ENCODE measurements at regions not wholly inside any gene's neighbourhood (a gene's known extent, or its start where the extent isn't known, plus 50 kb on each side); places are given as distances from the start of the nearest gene placed in this dataset.
"Not testable (repeated sequence)": the region's sequence is repeated elsewhere in the genome, so short reads cannot be mapped to it uniquely, and the experiment has no call there.

DNA sequence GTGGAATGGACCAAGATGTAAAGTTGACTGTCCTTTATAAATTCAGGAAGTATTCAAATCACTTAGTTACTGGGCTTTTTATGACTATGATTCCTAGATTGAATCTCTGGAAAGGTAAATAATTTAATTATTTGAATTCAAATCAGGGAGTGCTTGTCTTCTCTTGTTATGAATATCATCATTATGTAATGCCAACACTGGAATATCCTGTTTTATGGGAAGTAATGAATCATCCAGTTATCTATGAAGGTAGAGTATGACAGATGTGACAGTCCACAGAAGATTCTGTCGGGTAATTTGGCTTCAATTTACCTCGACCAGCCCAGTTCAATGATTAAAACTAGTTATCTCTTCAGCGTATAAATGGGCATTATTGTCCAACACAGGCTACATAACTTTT lies 141.0 kb upstream of the NUDT12 start:
- no peak for DNase-seq

DNA sequence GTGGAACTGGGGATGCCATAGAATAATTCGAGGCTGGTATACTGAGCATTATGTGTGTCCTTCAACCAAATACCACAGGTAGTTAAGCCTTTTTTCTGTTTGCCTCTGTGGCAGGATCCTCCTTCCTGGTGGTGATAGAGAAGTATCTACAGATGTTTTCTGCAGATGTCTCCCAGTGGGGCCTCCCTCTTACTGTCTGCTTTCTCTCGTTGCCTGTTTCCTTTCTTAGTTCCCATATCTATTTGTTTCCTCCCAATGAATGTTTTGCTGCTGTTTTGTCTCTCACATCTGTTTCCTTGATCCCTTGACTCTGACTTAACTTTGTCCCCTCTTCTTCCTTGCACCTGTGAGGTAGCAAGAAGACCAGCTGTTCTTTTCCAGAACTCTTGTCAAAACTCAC lies 130.9 kb upstream of the NUDT12 start:
- no peak for DNase-seq

DNA sequence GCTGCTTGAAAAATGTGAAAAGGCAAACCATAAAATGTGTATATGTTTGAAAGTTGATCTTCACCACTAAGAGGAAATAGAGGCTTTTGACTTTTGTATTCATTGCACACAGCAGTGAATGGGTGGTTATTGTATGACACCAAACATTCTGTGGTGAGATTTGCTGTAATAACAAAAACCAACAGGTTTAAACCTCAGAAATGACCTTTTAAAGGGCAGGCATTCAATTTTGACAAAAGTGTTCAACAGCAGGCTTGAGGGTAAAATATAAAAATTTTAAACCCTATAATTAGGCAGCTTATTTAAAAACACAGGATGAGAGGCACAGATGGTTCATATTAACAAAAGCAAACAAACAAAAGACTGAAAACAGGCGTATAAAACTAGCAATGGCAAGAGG lies 128.1 kb upstream of the NUDT12 start:
- no peak for DNase-seq

DNA sequence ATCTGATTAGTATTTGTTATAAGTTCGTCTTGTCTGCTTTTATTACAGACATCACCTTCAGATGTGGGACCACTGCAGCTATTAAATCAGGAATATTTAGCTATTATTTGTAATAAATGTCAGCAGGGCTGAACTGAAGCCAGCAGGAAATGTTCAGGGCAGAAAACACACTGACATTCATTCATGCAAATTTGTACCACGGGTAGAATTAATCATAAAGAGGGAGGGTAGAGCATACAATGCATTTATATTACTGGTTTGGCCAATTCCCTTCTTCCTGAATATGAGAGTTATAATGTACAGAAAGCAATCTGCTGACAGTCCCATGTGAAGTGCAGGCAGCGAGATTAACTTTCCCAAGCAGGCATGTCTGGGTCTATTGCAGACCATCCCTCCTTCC lies 117.3 kb upstream of the NUDT12 start:
- no peak for DNase-seq

DNA sequence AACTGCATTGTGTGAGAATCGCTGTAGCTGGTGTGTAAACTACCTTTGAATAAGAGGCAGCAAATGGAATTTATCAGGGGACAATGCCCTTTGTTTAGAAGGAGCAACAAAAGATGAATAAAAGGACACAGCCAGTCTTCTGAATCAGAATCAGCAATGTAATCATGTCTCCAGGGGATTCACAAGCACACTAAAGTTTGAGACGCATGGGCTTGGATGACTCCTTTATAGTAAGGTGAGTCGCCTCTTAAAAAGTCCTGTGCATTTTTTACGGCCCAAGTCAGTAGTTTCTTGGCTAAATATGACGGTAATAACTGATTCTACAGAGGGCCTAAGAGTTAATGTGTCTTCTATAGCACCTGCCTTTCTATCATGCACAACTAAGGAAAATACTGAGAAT lies 113.6 kb upstream of the NUDT12 start:
- DNase-seq: not testable (repeated sequence)

DNA sequence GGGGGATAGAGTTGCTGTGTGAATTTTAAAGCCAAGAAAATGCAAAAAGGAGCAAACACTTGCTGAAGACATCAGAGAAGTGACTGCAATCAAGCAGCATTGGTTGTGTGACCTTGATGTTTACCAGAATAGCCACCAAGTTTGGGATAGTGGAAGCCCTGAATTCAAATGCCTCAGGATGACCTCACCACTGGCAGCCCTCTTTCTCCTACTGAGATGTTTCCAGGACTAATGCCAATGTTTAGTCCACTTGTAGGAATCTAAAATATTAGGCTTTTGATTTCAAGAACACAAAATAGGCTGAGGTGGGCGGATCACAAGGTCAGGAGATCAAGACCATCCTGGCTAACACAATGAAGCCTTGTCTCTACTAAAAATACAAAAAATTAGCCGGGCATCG lies 112.2 kb upstream of the NUDT12 start:
- no peak for DNase-seq

DNA sequence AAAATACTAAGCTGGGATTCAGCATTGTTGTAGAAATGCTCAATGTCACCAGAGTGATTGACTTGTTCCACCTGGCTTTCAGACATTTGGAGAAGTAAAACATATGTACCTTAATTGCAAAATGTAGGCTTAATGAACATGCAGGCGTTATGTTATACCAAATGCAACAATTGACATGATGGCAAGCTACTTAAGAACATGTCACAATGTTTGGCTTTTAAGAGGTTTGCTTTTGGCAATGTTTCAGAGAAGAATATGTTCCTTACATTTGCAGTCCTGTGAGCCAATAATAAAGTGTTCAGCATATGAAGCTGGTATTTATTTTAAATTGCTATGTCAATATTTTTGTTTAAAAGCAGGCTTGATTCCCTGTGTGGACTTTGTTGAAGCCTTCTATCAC lies 111.7 kb upstream of the NUDT12 start:
- no peak for DNase-seq

DNA sequence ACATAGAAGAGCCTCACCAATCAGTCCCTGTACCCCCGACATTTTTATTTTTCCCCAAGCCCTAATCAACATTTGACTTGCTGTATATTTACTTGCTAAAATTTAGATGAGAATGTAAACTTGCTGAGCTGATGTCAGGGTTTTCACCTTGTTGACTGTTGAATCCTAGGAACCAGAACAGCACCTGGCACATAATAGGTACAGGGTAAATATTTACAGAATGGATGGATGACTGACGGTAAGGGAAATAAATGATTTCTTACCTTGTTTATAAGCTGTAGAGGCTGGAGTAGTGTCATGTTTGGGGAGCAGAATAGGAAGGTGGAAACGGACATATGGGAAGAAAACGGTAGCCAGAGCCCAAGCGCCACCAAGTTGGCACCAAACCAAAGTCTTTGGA lies 107.0 kb upstream of the NUDT12 start:
- no peak for DNase-seq

DNA sequence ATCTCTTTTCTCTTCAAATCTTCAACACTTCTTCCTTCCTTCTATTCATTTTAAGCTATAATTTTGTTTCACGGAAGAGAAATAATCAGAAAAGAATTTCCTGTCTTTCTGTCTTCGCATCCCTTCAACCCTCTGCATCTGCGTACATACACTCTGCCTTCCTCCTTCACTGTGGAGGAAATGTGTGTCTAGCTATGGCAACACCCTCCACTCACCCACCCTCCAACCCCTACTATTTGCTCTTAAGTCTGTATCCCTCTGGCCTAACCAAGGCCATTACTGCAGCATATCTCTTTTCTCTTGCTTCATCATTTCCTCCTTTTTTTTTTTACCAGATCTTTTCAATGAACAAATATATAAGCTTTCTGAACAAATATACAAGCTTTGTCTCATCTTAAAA lies 105.7 kb upstream of the NUDT12 start:
- no peak for DNase-seq

DNA sequence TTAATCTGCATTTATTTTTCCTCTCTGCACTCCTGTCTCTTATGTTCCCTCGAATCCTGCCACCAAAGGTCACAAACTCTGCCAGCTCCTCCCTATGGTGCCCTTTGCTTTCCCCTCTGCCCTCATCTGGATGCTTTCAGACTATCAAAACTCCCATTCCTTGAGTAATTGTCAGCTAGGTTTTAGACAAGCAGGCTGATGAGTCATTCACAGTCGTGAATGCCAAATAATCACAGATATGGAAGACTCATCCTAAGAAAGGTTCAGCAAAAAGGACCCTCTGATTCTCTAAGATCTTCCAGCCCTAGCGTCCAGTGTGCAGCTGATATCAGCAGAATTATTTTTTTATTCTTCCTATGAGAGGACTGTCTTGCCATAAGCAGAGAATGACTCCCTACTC lies 104.5 kb upstream of the NUDT12 start:
- DNase-seq: no peak

DNA sequence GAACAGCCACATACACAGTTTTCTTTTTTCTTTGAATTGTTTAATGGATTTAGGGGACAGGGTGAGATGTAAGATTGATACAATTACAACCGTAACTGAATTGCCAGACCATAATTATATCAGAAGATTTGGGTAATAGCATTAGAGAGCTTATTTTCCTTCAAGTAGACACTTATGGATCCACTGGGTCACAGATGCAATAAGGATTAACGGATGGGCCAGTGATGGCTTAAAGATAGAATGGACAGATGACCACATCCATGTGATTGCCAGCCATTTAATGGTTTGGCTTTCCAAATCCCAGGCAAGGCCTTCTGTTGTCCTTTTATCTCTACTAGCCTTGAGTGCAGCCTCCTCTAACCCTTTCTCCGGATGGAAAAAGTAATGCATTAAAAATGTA lies 94.7 kb upstream of the NUDT12 start:
- no peak for DNase-seq

DNA sequence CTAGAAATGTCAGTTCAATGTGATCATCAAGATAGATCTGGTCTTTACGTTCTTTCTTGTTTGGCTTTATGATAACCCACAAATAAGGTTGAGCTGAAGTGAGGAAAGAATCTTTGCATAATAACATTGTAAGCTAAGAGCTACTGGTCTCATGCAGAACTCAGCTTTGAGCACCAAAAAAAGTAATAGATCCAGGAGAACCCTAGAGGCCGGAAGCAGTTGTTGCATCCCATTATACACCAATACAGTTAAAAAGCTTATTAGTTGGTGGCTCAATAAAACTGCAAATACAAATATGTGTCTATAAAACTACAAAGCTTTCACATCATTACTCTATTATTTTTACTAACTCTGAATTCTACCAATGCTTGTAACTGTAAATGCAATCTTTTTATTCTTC lies 85.5 kb upstream of the NUDT12 start:
- DNase-seq: no peak

DNA sequence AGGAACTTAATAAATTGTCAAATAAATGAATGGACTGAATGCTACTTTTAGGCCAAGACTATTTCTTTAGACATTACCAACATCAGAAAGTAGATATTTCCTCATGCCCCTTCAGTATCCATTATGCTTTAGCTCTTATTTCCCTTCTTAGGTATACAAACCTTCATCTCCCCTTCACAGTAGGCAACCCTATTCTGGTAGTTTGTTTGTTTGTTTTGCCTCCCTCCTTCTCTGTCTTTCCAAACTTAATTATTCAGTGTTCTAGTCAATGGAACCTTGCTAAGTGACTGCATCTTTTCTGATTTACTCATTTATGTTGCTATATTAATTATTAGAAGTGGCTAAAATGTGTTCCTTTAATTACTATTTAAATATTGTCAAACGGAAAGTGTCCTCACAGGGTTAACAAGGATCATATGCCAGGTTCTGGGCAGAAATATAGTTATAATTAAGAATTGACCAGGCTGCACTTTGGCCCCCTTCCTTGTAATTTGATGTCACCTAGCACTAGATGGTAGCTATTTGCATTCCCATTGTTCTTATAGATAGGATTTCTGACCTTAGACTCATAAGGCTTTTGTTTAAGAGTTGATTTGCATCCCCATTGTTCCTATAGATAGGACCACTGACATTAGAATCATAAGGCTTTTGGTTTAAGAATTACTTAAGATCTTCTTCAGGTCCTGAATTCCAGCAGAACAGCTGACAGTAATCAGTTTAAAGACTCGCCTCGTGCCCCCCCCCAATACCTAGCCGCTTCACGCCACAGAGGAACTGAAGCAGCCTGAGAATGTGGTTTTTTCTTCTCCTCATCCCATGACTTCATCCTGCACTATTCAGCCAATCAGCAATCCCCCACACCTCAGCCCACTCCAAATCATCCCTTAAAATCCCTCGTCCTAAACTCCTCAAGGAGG lies 84.4 kb upstream of the NUDT12 start:
- no peak for DNase-seq

DNA sequence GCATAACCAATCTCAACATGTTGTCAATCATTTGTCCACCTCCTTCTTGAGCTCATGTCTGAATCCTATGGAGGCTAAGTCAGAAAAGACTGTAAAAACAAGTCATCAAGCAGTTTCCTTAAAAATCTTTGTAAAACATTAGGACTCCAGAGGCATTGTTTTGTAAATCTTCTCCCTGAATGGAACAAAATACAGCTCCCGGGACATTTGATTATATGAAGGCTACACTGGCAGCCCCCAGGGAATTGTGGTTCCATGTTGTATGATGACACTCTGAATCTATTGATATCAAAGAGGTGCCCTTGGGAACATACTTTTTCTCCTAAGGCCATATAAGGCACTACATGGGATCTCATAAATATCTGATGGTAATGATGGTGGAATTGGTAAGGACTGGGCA lies 83.2 kb upstream of the NUDT12 start:
- DNase-seq: no peak

DNA sequence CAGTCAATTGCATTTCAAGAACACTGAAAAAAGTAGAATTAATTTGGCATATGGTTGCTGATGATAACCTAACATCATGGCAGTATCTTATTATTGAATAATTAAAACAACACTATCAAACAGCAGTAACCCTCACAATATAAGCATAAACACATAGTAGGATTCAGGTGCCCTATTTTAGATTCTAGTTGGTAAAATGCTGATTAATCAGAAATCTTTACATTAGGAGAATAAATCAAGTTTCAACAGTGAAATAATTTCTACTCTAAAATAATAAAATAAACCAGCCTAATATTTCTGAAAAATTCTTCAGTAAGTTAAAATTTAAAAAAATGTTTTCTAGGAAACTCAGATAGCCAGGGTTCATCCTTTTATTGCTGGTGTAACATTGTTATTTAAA lies 76.4 kb upstream of the NUDT12 start:
- DNase-seq: no peak

DNA sequence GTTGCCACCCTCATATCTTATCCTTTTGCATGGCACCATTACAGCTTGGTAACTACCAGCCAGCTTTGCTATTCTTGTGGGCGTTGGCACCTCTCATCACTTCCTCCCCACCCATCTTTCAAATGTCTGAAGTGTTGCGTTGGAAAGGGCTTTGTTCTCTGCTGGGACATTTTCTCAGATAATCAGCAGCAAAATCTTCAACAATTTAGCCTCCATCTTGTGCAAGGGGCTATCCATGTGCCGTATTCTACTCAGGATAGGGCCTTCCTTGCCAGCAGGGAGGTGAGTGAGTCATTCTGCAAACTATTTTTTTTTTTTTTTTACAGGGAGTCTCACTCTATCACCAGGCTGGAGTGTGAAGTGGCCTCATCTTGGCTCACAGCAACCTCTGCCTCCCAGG lies 62.1 kb upstream of the NUDT12 start:
- DNase-seq: no peak

DNA sequence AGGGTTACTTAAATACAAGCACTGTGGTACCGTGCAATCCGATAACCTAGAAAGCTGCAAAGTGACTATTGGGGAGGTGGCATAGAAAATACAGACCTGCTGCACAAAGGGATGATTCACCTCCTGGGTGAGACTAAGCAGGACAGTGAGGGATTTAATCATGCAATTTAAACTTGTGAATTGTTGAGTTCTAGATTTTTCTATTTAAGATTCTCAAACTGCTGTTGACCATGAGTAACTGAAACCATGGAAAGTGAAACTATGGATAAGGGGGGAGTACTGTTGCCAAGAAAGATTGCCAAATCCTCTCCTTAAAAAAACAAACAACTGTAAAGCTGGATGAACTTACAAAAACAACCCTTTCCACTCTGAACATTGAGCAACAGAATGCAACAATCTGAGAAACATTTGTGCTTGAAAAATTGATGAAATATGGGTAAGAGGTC lies 61.5 kb upstream of the NUDT12 start:
- DNase-seq: no peak

DNA sequence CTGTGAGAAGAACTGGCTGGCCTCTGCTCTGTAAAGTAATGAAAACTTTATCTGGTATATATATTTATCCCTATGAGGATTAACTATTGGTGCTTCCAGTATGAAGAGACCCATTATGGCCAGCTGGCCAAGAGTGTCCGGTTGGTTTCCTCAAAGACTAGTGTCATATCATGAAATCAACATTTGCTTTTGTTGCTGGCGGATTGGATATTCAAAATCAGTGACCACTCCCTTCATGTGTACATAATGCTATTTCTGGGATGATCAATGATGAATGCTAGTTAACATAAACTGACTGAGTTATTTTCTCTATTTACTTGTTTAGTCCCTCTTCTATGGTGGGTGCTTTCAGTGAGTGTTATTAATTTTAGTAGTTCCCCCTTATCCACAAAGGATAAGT lies 60.8 kb upstream of the NUDT12 start:
- DNase-seq: no peak

DNA sequence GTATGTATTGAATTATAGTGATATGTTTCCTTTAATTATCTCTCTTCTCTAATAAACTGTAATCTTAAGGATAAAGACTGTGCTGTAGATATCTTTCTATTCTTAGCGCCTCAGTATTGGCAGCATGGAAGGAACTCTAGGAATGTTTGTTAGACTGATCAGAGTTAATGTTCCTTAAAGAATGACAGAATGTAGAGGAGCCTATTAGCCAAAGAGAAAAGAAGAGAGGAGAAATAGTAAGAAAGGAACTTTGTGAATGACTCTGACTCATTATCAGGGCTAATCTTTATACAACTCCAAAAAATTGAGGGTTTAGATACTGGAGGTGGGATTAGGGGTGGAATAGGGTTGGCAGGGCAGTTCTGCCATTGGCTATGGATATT lies 59.0 kb upstream of the NUDT12 start:
- DNase-seq: no peak

DNA sequence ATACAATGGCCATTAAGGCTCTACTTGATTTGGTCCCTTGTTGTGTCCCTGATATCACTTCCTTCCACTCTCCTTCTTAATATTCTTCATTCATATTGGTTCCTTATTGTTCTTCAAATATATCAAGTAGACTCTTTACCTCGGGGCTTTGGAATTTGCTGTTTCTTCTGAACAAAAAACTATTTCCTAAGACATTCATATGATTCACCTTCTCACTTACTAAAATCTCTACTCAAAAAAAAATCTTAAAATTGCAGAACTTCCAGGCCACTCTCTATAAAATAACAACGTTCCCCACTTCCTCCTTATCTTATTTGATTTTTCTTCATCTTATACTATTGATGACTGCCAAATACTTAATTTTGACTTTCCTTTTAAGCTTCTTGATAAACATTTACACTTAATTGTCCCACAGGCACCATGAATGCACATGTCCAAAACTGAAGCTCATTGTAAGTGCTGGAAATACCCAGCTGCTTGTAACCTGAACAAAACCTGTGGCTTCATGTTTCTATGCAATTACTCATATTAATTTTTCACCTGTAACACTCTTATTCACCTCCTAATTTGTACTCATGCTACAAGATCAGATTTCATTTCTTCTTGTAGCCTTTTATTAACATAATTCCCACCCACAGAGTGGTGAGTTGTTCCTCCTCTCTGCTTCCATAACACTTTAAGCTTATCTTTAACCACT lies 58.4 kb upstream of the NUDT12 start:
- no peak for DNase-seq

DNA sequence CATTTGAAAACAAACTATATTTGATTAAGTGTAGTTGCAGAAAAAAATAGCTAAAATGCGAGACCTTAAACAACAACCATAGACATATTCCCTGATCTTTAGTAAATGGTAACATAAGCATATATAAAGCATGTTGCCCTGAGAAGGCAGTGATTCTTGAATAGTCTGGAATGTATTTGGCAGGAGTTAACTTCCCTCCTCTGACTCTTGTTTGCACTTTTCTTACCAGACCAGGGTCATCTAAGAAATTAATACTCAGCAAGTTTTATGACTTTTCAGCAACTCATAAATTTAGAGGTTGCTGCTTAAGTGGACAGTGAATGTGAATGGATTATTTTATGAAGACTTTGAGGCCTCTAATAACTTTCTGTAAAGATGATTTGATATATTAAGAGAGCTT lies 55.3 kb upstream of the NUDT12 start:
- DNase-seq: no peak

DNA sequence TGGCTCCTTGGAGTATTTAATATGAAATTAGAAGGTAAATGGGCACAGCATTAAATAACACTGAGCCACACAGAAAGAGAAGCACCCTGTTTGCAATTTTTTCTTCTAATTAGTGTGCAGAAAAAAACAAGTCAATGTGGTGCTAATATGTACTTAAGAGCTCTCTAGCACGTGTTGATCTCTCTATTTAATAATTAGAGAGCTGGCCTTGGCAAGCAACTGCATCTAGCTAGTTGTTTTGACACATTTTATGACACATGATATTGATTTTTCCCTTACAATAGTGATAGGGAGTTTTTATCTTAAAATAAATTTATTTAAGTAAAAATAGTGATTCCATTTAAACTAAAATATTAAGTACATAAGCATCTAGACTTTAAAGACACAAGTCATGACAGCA lies 54.5 kb upstream of the NUDT12 start:
- no peak for DNase-seq

DNA sequence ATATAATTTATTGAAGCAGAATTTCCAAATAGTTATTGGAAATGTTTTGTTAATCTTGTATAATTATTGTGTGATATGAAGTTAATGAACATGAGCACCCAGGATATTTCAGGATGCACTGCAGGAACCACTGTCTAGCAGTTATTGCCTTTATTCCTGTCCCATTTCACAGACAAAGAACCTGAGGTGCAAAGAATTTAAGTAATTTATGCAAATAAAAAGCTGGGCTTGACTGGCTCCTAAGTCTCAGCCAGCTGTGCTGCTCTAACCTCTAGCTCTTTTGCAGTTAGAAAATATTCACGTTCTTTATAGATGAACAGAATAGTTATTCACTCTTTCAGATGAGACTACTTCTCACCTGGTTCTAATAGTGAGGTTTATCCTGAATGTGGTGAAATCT lies 50.0 kb upstream of the NUDT12 start:
- no peak for DNase-seq
